PC-9 (cell line): ENCODE measurements at regions not wholly inside any gene's neighbourhood (a gene's known extent, or its start where the extent isn't known, plus 50 kb on each side); places are given as distances from the start of the nearest gene placed in this dataset.
"Not testable (repeated sequence)": the region's sequence is repeated elsewhere in the genome, so short reads cannot be mapped to it uniquely, and the experiment has no call there.

Experiments
- BruUV-seq: library from RNA; stranded (reverse); fragments of 400-500 nt; replicated peaks from 2 replicates; lab custom pipeline; 2021; lab: Mats Ljungman, UMichigan
- CTCF ChIA-PET: fragments of 300-600 bp; sonication (Branson Sonifier 250); formaldehyde crosslinking; loops from one replicate; lab custom pipeline; 2022; ENCODE audit warnings: antibody characterized with exemption; lab: Charles Lee
- POLR2A ChIA-PET: fragments of 300-600 bp; sonication (Branson Sonifier 250); formaldehyde crosslinking; loops from one replicate; lab custom pipeline; 2022; ENCODE audit warnings: antibody characterized with exemption; ENCODE audit not compliant: unreplicated experiment; lab: Charles Lee
- DNase-seq, 2 experiments: peaks; one replicate each; pipeline versions ENCODE4 v3.0.0 to v3.0.0-alpha.2; 2015 to 2022; ENCODE audit warnings: mixed read lengths in 1 of 2
- H2AFZ ChIP-seq: fragments of 200-600 bp; sonication (generic); 2 replicates; pipeline ENCODE4 v1.8.1; 2017; ENCODE audit warnings: antibody characterized with exemption
- H3F3A ChIP-seq: fragments of 200-600 bp; sonication (generic); 2 replicates; pipeline ENCODE4 v1.8.1; 2017; ENCODE audit warnings: antibody characterized with exemption, mild to moderate bottlenecking, low read depth; ENCODE audit not compliant: insufficient read depth
- H3K27ac ChIP-seq: fragments of 200-600 bp; sonication (generic); 2 replicates; pipeline ENCODE4 v1.6.1; 2016; ENCODE audit warnings: mixed run types
- H3K27me3 ChIP-seq: fragments of 200-600 bp; sonication (generic); 2 replicates; pipeline ENCODE4 v1.6.1; 2016; ENCODE audit warnings: low read depth, mixed run types; ENCODE audit not compliant: insufficient read depth
- H3K36me3 ChIP-seq: fragments of 200-600 bp; sonication (generic); 2 replicates; pipeline ENCODE4 v1.6.1; 2016; ENCODE audit warnings: low read depth, mixed run types
- H3K4me1 ChIP-seq: fragments of 200-600 bp; sonication (generic); replicated peaks from 2 replicates; pipeline ENCODE4 v1.6.1; 2016; ENCODE audit warnings: mixed run types; ENCODE audit not compliant: insufficient read depth
- H3K4me2 ChIP-seq: fragments of 200-600 bp; sonication (generic); 2 replicates; pipeline ENCODE4 v1.6.1; 2017; ENCODE audit warnings: mixed run types
- H3K4me3 ChIP-seq: fragments of 200-600 bp; sonication (generic); 2 replicates; pipeline ENCODE4 v1.6.1; 2016; ENCODE audit warnings: mixed run types
- H3K79me2 ChIP-seq: fragments of 200-600 bp; sonication (generic); 2 replicates; pipeline ENCODE4 v1.6.1; 2017; ENCODE audit warnings: low read depth, mixed run types
- H3K9me2 ChIP-seq: fragments of 200-600 bp; sonication (generic); 2 replicates; pipeline ENCODE4 v1.8.1; 2017; ENCODE audit warnings: mild to moderate bottlenecking; ENCODE audit not compliant: insufficient read depth
- H3K9me3 ChIP-seq: fragments of 200-600 bp; sonication (generic); 2 replicates; pipeline ENCODE4 v1.8.1; 2016; ENCODE audit warnings: low read depth; ENCODE audit not compliant: insufficient read depth
- H4K20me1 ChIP-seq: fragments of 200-600 bp; sonication (generic); 2 replicates; pipeline ENCODE4 v1.8.1; 2017; ENCODE audit not compliant: insufficient read depth
- intact Hi-C: fragments of 100-400 bp; cut with micrococcal nuclease; formaldehyde crosslinking; loops from one replicate; pipeline ENCODE4 v1.10.0; 2022; ENCODE audit not compliant: unreplicated experiment

DNA sequence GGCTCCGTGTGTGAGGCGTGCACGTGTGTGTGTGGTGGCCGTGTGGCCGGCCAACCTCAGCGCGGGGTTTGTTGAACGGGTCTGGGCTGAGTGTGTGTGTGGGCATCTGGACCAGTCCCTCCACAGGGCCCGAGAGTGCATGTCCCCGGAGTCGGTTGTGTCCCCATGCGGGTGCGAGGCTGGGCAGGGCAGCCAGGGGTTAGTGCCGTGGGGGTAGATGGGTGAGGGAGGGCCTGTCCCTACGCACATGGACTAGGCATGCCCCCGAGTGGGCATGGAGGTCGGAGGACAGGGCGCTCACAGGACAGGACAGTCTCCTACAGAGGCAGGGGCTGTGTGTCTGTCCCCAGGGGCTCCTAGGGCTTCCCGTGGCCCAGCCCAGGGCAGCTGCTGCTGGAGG, 116.1 kb downstream of the TMEM121 start:
- H3K9me3 ChIP-seq, POLR2A ChIA-PET, BruUV-seq: not testable (repeated sequence)

DNA sequence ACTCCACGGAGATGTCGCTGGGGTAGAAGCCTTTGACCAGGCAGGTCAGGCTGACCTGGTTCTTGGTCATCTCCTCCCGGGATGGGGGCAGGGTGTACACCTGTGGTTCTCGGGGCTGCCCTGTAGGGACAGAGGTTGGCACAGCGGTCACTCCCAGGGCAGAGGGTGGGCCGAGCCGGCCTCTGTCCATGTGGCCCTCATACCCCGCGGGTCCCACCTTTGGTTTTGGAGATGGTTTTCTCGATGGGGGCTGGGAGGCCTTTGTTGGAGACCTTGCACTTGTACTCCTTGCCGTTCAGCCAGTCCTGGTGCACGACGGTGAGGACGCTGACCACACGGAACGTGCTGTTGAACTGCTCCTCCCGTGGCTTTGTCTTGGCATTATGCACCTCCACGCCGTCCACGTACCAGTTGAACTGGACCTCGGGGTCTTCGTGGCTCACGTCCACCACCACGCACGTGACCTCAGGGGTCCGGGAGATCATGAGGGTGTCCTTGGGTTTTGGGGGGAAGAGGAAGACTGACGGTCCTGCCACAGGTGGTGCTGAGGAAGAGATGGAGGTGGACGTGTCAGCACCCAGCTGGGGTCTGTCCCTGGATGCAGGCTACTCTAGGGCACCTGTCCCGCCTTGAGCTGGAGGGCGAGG, 117.1 kb downstream of the TMEM121 start:
- H3K27me3 ChIP-seq: peaks cover 37% of the 10 kb centered on the region
- H3F3A ChIP-seq, H4K20me1 ChIP-seq, POLR2A ChIA-PET, BruUV-seq, H3K36me3 ChIP-seq, CTCF ChIA-PET, intact Hi-C loops, H3K79me2 ChIP-seq, H3K27ac ChIP-seq, H3K4me2 ChIP-seq, H3K9me3 ChIP-seq, H3K4me1 ChIP-seq, H3K4me3 ChIP-seq, DNase-seq, H3K9me2 ChIP-seq, H2AFZ ChIP-seq: not testable (repeated sequence)

More for the DNA sequence above, 116.1 kb downstream of the TMEM121 start:
- H3K4me1 ChIP-seq, H3K79me2 ChIP-seq, H3K27ac ChIP-seq, DNase-seq, H3K4me2 ChIP-seq, H3K4me3 ChIP-seq, H3K36me3 ChIP-seq, CTCF ChIA-PET, H2AFZ ChIP-seq, H4K20me1 ChIP-seq, H3K9me2 ChIP-seq, H3F3A ChIP-seq, intact Hi-C loops: not testable (repeated sequence)
- peaks cover 27% of the 10 kb centered on the region for H3K27me3 ChIP-seq

DNA sequence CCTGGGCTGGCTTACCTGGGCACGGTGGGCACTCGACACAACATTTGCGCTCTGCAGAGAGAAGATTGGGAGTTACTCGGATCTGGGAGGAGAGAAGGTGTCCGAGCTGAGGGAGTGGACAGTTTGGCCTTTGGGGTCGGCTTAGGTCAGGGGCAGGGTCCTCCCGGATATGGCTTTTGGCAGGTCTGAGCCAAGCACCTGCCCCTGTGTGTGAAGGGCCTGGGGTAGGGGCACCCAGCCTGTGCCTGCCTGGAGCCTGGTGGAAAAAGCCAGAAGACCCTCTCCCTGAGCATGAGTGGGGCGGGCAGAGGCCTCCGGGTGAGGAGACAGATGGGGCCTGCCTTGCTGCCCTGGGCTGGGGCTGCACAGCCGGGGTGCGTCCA, 117.7 kb downstream of the TMEM121 start:
- H3K4me2 ChIP-seq, H3K4me1 ChIP-seq, H2AFZ ChIP-seq, POLR2A ChIA-PET, BruUV-seq, H3K36me3 ChIP-seq, CTCF ChIA-PET, H3K9me3 ChIP-seq, H3K27ac ChIP-seq, intact Hi-C loops, H3F3A ChIP-seq, H3K9me2 ChIP-seq, H4K20me1 ChIP-seq, DNase-seq, H3K79me2 ChIP-seq, H3K4me3 ChIP-seq: not testable (repeated sequence)
- peaks cover 41% of the 10 kb centered on the region for H3K27me3 ChIP-seq

DNA sequence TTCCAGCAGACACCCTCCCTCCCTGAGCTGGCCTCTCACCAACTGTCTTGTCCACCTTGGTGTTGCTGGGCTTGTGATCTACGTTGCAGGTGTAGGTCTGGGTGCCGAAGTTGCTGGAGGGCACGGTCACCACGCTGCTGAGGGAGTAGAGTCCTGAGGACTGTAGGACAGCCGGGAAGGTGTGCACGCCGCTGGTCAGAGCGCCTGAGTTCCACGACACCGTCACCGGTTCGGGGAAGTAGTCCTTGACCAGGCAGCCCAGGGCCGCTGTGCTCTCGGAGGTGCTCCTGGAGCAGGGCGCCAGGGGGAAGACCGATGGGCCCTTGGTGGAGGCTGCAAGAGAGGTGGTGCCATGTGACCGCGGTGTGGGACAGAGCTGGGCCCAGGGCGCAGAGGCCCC, 118.1 kb downstream of the TMEM121 start:
- H4K20me1 ChIP-seq, H3K36me3 ChIP-seq, POLR2A ChIA-PET, H3K79me2 ChIP-seq, H3K9me3 ChIP-seq, H3K9me2 ChIP-seq, CTCF ChIA-PET, H3K27ac ChIP-seq, H3K4me3 ChIP-seq, intact Hi-C loops, H3K4me1 ChIP-seq, H3K4me2 ChIP-seq, DNase-seq, H3F3A ChIP-seq, BruUV-seq, H2AFZ ChIP-seq: not testable (repeated sequence)
- H3K27me3 ChIP-seq: peaks cover 42% of the 10 kb centered on the region

DNA sequence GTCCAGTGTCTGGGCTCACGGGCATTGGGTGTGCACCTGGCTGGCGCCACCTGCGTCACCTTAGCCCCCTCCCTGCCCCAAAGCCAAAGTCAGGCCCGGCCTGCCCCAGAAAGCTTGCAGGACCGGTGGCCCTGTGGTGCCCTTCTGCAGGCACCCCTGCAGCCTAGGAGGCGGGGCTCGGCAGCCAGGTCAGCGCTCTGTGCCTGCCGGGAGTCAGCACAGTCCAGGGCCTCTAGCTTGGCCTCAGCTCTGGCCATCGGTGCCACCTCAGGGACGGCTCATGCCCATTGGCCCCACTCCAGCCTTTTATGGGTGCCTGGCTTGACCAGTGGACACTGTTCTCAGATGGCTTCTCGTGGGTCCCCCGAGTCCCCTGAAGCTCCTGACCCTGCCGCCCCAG, 118.5 kb downstream of the TMEM121 start:
- DNase-seq, H4K20me1 ChIP-seq, H3K27ac ChIP-seq, H3K36me3 ChIP-seq, H3K4me1 ChIP-seq, POLR2A ChIA-PET, H3K9me3 ChIP-seq, BruUV-seq, H2AFZ ChIP-seq, H3K4me2 ChIP-seq, H3K4me3 ChIP-seq, CTCF ChIA-PET, H3K79me2 ChIP-seq, intact Hi-C loops, H3F3A ChIP-seq, H3K9me2 ChIP-seq: not testable (repeated sequence)
- H3K27me3 ChIP-seq: peaks cover 42% of the 10 kb centered on the region

DNA sequence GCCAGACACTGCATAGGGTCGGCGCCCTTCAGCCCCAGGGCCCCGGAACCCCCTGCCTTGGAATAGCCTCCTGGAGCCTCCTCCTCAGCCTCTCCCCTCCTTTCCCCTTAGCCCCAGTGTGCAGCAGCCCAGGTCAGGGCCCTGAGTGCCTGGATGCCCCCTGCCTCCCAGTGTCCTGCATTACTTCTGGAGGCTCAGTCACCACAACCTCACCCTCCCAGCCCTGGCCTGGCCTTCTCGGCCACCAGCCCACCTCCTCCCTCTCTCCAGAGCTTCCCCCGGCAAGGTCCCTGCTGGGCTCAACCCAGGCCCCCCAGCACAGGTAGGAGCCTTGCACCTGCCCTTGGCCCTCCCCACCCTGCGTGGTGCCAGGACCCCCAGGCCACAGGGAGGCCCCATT, 119.0 kb downstream of the TMEM121 start:
- H3F3A ChIP-seq, intact Hi-C loops, H3K9me2 ChIP-seq, H3K4me1 ChIP-seq, H3K79me2 ChIP-seq, POLR2A ChIA-PET, H4K20me1 ChIP-seq, H3K4me3 ChIP-seq, H3K36me3 ChIP-seq, DNase-seq, H3K27ac ChIP-seq, H3K9me3 ChIP-seq, H2AFZ ChIP-seq, H3K4me2 ChIP-seq, CTCF ChIA-PET, BruUV-seq: not testable (repeated sequence)
- peaks cover 40% of the 10 kb centered on the region for H3K27me3 ChIP-seq
